Colonic mucosa (tissue), 4 donors: ENCODE measurements at regions not wholly inside any gene's neighbourhood (a gene's known extent, or its start where the extent isn't known, plus 50 kb on each side); places are given as distances from the start of the nearest gene placed in this dataset.

Source experiments
- DNase-seq: peaks from one replicate; pipeline ENCODE4 v3.0.0-alpha.2; 2020
- H3K27ac ChIP-seq: fragments of 200-600 bp; one replicate; pipeline ENCODE4 v1.8.0; 2021
- H3K27me3 ChIP-seq: fragments of 200-600 bp; one replicate; pipeline ENCODE4 v1.8.0; 2021
- H3K36me3 ChIP-seq: fragments of 200-600 bp; one replicate; pipeline ENCODE4 v1.8.0; 2021
- H3K4me1 ChIP-seq: fragments of 200-600 bp; one replicate; pipeline ENCODE4 v1.8.0; 2021; ENCODE audit warnings: mild to moderate bottlenecking
- H3K4me3 ChIP-seq: fragments of 200-600 bp; one replicate; pipeline ENCODE4 v1.8.0; 2021
- H3K9ac ChIP-seq, 2 donors: one replicate each; pipeline ENCODE4 v1.7.0; 2013; ENCODE audit warnings: control low read depth in 2 of 2, low read depth in 2 of 2, low read length in 2 of 2
- H3K9me3 ChIP-seq: fragments of 200-600 bp; one replicate; pipeline ENCODE4 v1.8.0; 2021
- CTCF ChIP-seq: fragments of 200-600 bp; IDR thresholded peaks from one replicate; pipeline ENCODE4 v1.8.0; 2022; ENCODE audit warnings: antibody characterized with exemption, mild to moderate bottlenecking
- intact Hi-C: fragments of 100-400 bp; cut with DNase I; formaldehyde crosslinking; loops from one replicate; pipeline ENCODE4 v1.14.1; 2022
- donor health status: healthy.
- donor health status: DM: no; HTN: no; CAD: no.
- donor health status: DM: no; HTN: no; CAD: no.

- H3K4me3 ChIP-seq, result no peak overlapping the region
- H3K27me3 ChIP-seq, result no peaks in the 10 kb centered on the region
- no peaks in the 10 kb centered on the region for H3K36me3 ChIP-seq
- no peak for DNase-seq
- intact Hi-C loops, result no loop called here
- no peak overlapping the region for H3K9ac ChIP-seq
- H3K27ac ChIP-seq, result no peak overlapping the region
- H3K4me1 ChIP-seq, result no peaks in the 10 kb centered on the region
- no peaks in the 10 kb centered on the region for H3K9me3 ChIP-seq
- TF ChIP-seq CTCF, result no peak
These were observed 538.1 kb downstream of the STIM2 start for GRCh38 chr4:27398631-27399310.

- no peak for TF ChIP-seq CTCF
- intact Hi-C loops, result no loop called here
These were observed 547.0 kb downstream of the STIM2 start for GRCh38 chr4:27407616-27408015.

DNA sequence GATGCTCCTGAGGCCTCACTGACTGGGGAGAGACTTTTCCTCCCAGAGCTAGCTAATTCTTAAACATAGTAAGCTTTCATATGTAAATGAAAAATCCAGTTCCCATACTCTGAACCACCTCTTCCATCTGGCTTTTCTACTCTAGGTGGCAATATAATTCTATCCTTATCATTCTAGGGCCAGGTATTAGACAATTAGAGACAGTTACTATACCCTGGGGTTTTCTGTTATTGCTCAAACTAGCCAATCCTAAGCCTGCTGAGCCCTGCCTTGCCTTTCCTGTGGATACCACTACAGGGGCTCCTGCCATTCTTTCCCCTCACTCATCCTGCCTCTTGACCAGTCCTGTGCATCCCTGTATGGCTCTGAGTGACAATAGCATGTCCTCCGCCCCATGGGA, 552.0 kb downstream of the STIM2 start:
- no peaks in the 10 kb centered on the region for H3K36me3 ChIP-seq
- no peak for TF ChIP-seq CTCF
- DNase-seq, result no peak
- H3K4me1 ChIP-seq, result no peaks in the 10 kb centered on the region
- H3K27ac ChIP-seq, result no peak overlapping the region
- no peaks in the 10 kb centered on the region for H3K9me3 ChIP-seq
- intact Hi-C loops, result no loop called here
- no peak overlapping the region for H3K9ac ChIP-seq
- H3K4me3 ChIP-seq, result no peak overlapping the region
- H3K27me3 ChIP-seq, result no peaks in the 10 kb centered on the region

More at GRCh38 chr4:27407616-27408015, 547.0 kb downstream of the STIM2 start:
- Histone ChIP-seq H3K36me3 (no peaks in the 10 kb centered on the region), H3K4me3 (no peak overlapping the region), H3K27ac (no peak overlapping the region), H3K9ac (no peak overlapping the region), H3K4me1 (no peaks in the 10 kb centered on the region), H3K27me3 (no peaks in the 10 kb centered on the region), H3K9me3 (no peaks in the 10 kb centered on the region)
- DNase-seq, result no peak

DNA sequence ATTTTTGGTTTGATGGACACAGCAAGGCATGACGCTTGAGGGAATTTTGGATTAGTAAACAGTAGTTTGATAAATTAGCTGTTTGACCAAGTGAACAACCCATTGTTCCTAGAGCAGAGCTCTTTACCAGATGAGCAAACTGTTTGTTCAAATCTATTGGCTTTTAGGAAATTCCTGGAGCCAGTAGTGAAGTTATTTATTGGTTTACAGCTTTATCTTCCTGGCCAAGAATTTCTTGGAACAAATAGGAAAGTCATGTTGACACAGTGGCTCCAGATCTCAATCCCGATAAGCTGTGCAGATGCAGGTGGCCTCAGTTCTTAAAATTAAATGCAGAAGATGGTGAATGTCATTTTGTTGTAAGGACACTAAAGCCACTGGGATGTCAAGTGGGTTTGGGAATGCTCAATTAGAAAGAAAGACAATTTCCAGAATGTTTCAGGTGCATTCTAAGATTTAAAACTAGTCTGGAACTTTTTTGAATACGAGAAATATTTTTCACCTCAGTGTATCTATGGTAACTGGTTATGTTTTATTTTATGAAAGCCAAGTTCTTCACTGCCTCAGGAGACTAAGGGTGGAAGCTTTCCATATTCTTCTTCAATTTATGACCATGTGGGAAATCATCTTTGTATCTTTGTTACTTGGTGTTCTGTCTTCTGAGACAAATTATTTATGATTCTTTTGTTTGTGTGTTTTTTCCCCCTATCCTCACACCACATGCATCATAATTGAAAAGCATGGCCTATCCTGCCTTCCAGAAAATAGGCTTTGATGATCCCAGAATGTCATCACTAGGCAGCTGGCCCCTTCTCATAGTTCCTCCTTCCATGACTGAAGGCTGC, 554.5 kb downstream of the STIM2 start:
- Histone ChIP-seq H3K36me3 (no peaks in the 10 kb centered on the region), H3K27me3 (no peaks in the 10 kb centered on the region), H3K9ac (no peak overlapping the region), H3K4me1 (no peaks in the 10 kb centered on the region), H3K27ac (no peak overlapping the region), H3K9me3 (no peaks in the 10 kb centered on the region), H3K4me3 (no peak overlapping the region)
- no peak for TF ChIP-seq CTCF
- DNase-seq, result no peak
- intact Hi-C loops, result no loop called here

GRCh38 chr4:27428661-27429060, 568.0 kb downstream of the STIM2 start:
- Histone ChIP-seq H3K4me3 (no peak overlapping the region), H3K27ac (no peak overlapping the region), H3K36me3 (no peaks in the 10 kb centered on the region), H3K27me3 (no peaks in the 10 kb centered on the region), H3K9me3 (no peaks in the 10 kb centered on the region), H3K9ac (no peak overlapping the region), H3K4me1 (no peaks in the 10 kb centered on the region)
- TF ChIP-seq CTCF, result no peak
- intact Hi-C loops, result no loop called here
- no peak for DNase-seq
